Effector memory CD4-positive, alpha-beta T cell (primary cell): ENCODE measurements at regions not wholly inside any gene's neighbourhood (a gene's known extent, or its start where the extent isn't known, plus 50 kb on each side); places are given as distances from the start of the nearest gene placed in this dataset.

Experiments
- DNase-seq, 3 donors: peaks; one replicate each; pipeline ENCODE4 v3.0.0-alpha.2; 2020
- H3K27ac ChIP-seq: 2 replicates; pipeline ENCODE4 v1.7.0; 2013; ENCODE audit warnings: mild to moderate bottlenecking, low read length, moderate library complexity; ENCODE audit not compliant: insufficient read depth, poor library complexity, severe bottlenecking
- H3K27me3 ChIP-seq: replicated peaks from 2 replicates; pipeline ENCODE4 v1.7.0; 2013; ENCODE audit warnings: mild to moderate bottlenecking, low read length; ENCODE audit not compliant: insufficient read depth, control insufficient read depth, poor library complexity, severe bottlenecking
- H3K36me3 ChIP-seq: 2 replicates; pipeline ENCODE4 v1.7.0; 2013; ENCODE audit warnings: mild to moderate bottlenecking, low read length, moderate library complexity; ENCODE audit not compliant: control insufficient read depth, insufficient read depth
- H3K4me1 ChIP-seq: 2 replicates; pipeline ENCODE4 v1.7.0; 2013; ENCODE audit warnings: low read length, mild to moderate bottlenecking; ENCODE audit not compliant: control insufficient read depth, insufficient read depth, poor library complexity, severe bottlenecking
- H3K4me3 ChIP-seq: 2 replicates; pipeline ENCODE4 v1.7.0; 2013; ENCODE audit warnings: low read length, low read depth, mild to moderate bottlenecking; ENCODE audit not compliant: insufficient read depth, poor library complexity, severe bottlenecking
- H3K9me3 ChIP-seq: 2 replicates; pipeline ENCODE4 v1.7.0; 2013; ENCODE audit warnings: mild to moderate bottlenecking, low read length, moderate library complexity; ENCODE audit not compliant: control insufficient read depth

DNA sequence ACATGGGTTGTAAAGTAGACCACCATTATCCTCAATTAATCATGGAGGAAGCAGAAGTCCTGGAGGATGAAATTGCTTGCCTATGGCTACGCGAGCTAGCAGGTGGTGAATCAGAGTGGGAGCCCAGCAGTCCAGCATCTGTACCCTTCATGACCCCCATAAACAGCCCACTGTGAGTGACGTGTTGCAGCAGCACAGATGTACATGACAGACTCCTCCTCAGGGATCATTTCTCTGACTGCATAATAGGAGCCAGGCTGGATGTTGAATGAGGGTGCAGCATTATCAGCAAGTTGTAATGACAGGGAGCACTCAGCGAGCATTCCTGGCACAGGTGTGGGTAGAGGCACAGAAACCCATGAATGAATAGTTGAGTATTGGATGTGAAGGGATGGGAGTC, 339.3 kb downstream of the MYCN start:
- no peaks in the 10 kb centered on the region for H3K4me1 ChIP-seq
- no peak overlapping the region for H3K4me3 ChIP-seq
- no peak for DNase-seq
- no peak overlapping the region for H3K27ac ChIP-seq
- no peaks in the 10 kb centered on the region for H3K36me3 ChIP-seq
- H3K27me3 ChIP-seq, result no peaks in the 10 kb centered on the region
- H3K9me3 ChIP-seq, result no peaks in the 10 kb centered on the region

DNA sequence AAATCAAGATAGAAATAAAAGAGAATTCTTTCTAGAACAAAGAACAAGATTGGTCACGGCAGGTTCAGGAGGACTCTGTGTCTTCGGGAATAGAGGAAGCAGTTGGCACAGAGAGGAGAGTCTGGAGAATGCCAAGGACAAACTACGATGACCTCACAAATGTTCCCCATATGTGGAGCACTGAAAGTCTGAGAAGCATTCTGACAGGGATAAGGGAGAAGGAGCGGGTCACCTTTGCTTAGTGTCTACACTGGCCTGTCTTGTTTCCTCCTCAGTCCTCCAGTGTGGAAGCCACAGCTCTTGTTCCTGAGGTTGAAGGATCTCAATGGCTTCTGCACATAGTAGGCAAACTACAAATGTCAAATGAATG, 338.8 kb downstream of the MYCN start:
- no peak overlapping the region for H3K4me3 ChIP-seq
- H3K9me3 ChIP-seq, result no peaks in the 10 kb centered on the region
- no peak for DNase-seq
- no peaks in the 10 kb centered on the region for H3K4me1 ChIP-seq
- no peaks in the 10 kb centered on the region for H3K36me3 ChIP-seq
- H3K27ac ChIP-seq, result no peak overlapping the region
- no peaks in the 10 kb centered on the region for H3K27me3 ChIP-seq

DNA sequence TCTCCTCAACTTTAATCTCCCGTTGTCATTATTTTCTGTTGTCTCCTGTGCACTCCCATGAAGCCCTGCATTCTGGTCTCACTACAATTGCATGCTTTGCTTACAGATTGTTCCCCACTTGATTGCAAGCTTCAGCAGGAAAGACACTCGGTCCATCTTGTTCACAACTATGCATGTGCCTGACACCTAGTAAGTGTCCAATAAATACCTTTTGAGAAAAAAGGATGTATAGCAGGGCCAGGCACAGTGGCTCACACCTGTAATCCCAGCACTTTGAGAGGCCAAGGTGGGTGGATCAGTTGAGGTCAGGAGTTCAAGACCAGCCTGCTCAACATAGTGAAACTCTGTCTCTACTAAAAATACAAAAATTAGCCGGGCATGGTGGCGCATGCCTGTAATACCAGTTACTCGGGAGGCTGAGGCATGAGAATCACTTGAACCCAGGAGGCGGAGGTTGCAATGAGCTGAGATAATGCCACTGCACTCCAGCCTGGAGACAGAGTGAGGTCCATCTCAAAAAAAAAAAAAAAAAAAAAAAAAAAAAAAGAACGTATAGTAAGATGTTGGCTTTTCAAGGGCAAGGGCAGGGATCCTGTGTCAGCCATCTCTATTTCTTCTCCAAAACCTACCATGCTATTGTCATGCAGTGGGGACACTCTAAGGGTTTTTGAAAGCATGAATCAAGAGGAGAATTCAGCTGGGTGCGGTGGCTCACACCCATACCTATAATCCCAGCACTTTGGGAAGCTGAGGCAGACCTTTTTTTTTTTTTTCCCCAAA, 338.3 kb downstream of the MYCN start:
- H3K36me3 ChIP-seq, result no peaks in the 10 kb centered on the region
- DNase-seq, result no peak
- no peak overlapping the region for H3K27ac ChIP-seq

DNA sequence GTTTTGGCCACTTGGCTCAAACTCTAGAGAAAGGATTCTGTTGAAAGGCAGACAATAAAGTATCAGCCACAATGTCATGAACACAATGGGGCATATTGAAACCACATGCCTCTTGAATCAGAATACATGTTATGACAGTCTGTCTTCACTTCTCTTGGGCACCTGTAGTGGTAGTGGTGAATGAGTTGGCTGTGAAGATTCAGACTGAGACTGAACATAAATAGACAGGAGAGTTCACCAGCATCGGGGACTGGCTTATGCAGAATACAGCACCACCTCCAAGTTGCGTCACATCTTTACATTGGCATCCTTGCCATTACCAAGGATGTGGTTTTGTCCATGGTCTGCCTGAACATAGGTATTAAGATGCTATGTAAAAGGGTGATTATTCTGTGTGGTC, 336.8 kb downstream of the MYCN start:
- no peak overlapping the region for H3K4me3 ChIP-seq
- no peaks in the 10 kb centered on the region for H3K27me3 ChIP-seq
- H3K4me1 ChIP-seq, result no peaks in the 10 kb centered on the region
- H3K9me3 ChIP-seq, result no peaks in the 10 kb centered on the region
- no peak for DNase-seq
- no peaks in the 10 kb centered on the region for H3K36me3 ChIP-seq
- no peak overlapping the region for H3K27ac ChIP-seq

More for the DNA sequence above, 338.3 kb downstream of the MYCN start:
- H3K4me1 ChIP-seq, result no peaks in the 10 kb centered on the region
- no peaks in the 10 kb centered on the region for H3K9me3 ChIP-seq
- H3K27me3 ChIP-seq, result no peaks in the 10 kb centered on the region
- H3K4me3 ChIP-seq, result no peak overlapping the region

DNA sequence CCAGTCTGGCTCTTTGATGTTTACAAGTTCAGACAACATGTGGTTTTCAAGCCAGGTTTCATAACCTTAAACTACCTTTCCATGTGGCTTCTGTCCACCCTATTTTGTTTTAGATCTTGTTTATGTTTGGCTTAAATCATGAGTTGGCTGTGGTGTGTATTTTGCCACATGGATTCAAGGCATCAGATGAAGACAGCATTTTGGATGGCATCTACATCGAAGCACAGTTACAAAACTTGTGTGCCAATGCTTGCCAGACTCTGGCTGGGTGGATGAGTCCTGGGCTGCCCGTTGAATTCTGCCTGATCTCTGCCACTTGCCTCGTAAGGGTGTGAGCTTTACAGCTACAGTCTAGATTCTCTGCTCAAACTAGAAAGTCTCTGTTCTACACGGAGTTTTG, 335.3 kb downstream of the MYCN start:
- H3K36me3 ChIP-seq, result no peaks in the 10 kb centered on the region
- H3K27me3 ChIP-seq, result no peaks in the 10 kb centered on the region
- no peaks in the 10 kb centered on the region for H3K4me1 ChIP-seq
- no peak for DNase-seq
- no peak overlapping the region for H3K27ac ChIP-seq
- no peaks in the 10 kb centered on the region for H3K9me3 ChIP-seq
- H3K4me3 ChIP-seq, result no peak overlapping the region

DNA sequence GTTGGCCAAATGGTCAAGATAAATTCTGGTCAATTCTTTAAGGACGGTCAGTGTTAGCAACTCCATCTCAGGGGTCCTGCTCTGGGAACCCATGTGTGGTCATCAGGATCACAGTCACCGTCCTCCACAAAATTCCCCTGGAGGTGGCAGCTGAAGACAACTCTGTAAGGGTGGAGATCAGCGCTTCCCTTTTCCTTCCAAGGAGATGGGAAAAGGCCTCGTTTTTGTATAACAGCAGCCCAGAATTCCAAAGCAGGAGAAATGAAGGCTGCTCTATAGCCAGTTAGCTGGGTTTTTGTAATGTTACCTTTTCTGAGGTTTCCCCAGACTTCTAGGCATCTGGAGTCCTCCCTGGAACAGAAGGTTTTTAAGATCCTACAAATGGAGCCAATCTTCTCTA, 334.8 kb downstream of the MYCN start:
- Histone ChIP-seq H3K4me1 (no peaks in the 10 kb centered on the region), H3K4me3 (no peak overlapping the region), H3K27me3 (no peaks in the 10 kb centered on the region), H3K27ac (no peak overlapping the region), H3K9me3 (no peaks in the 10 kb centered on the region), H3K36me3 (no peaks in the 10 kb centered on the region)
- DNase-seq, result no peak

DNA sequence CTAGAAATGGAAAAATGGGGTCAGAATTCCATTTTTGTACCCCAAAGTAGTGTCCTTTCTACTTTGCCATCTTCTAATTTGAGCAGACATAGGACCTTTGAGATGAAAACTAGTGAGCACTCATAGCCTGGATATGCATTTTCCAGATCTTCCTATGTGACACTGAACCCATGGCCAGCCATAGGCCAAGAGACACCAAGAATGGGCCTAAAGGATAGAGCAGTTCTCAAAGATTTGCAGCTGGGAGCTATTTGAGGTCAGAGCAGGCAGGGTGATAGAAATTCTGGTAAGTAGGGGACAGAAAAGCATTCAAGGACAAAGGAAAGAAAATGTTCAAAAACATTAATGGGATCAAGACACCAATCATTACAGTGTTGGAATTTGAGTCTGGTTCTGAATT, 332.8 kb downstream of the MYCN start:
- no peaks in the 10 kb centered on the region for H3K27me3 ChIP-seq
- H3K4me1 ChIP-seq, result no peaks in the 10 kb centered on the region
- DNase-seq, result no peak
- no peaks in the 10 kb centered on the region for H3K36me3 ChIP-seq
- no peak overlapping the region for H3K27ac ChIP-seq
- H3K4me3 ChIP-seq, result no peak overlapping the region
- H3K9me3 ChIP-seq, result no peaks in the 10 kb centered on the region

DNA sequence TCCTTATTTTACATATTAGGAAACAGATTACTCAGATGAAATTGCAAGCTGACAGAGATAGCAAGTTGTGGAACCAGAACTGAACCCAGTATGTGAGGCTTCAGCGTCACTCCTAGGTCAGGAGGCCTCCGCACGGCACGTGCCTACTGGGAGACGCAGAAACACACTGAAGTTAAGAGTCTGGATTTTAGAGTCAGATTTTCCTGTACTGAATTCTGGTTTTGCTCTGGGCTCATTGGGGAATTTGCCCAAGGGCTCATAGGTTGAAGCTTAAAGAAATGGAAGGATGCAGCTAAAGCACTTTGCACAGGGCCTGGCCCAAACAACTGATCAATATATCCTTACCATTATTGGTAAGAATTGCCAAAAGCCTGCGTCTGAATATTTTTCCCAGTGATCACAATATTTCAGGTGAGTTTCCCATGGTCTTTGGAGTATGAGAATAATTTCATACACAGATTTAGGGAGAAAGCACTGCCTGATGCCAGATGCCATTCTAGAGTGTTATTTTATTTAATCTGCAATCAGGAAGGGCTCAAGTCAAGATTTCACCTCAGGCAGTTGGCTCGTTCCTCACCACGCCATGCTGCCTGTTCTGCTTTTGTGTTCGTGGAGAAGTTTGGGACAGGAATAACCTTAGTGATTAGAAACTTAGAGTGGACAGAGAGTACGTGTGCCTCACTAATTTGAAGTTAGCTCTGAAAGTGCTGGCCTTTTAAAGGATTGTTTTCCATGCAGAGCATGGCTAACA, 331.9 kb downstream of the MYCN start:
- no peaks in the 10 kb centered on the region for H3K4me1 ChIP-seq
- no peaks in the 10 kb centered on the region for H3K27me3 ChIP-seq
- H3K36me3 ChIP-seq, result no peaks in the 10 kb centered on the region
- no peak overlapping the region for H3K27ac ChIP-seq
- H3K9me3 ChIP-seq, result no peaks in the 10 kb centered on the region
- DNase-seq, result no peak
- no peak overlapping the region for H3K4me3 ChIP-seq

DNA sequence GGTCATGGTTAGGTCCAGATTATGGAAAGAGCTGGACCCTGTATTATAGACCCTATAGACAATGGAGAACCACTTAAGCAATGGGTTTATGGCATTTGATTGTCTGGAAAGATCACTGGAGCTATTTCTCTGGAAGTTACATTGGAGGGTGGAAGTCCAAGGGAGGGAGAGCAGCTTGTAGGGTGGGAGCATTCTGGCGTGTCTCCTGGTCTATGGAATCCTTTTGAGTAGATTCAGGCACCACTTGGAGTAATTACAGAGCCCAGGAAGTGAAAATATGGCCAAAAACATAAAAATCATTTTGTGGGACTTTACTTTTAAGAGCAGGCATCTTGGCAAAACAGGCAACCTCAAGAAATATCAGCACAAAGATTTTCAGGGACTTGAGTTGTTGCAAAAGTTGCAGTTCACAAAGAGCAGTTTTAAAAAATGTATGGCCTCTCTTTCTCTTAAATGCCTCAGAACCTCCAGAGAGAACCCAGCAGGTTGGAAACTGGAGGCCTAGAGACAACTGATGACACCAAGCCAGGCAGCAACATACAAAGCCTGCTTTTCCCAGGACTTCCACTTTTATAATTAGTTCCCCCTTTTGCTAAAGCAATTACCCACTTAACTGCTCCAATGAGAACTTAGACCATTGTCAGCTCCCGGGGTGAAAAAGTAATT, 331.0 kb downstream of the MYCN start:
- DNase-seq, result no peak
- H3K4me1 ChIP-seq, result no peaks in the 10 kb centered on the region
- H3K27me3 ChIP-seq, result no peaks in the 10 kb centered on the region
- no peak overlapping the region for H3K4me3 ChIP-seq
- H3K27ac ChIP-seq, result no peak overlapping the region
- H3K9me3 ChIP-seq, result no peaks in the 10 kb centered on the region
- no peaks in the 10 kb centered on the region for H3K36me3 ChIP-seq

DNA sequence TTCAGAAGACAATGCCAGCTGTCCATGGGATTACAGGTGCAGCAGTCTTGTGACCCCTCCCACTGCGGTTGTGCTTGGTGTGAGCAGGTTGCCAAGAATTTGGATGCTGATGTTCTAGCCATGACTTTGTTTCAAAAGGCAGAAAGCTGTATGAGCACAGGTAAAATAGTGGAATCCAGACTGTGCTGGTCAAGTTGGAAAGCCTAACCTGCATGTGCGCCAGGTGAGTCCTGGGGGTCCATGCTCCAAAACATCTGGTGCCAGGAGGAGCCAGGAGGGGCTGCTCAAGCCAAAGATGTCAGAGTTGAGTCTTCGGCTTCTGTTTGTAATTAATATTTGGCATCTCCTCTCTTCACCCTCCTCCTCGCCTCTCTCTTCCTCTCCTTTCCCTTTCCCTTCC, 330.1 kb downstream of the MYCN start:
- no peaks in the 10 kb centered on the region for H3K9me3 ChIP-seq
- no peaks in the 10 kb centered on the region for H3K36me3 ChIP-seq
- no peaks in the 10 kb centered on the region for H3K4me1 ChIP-seq
- no peak overlapping the region for H3K27ac ChIP-seq
- H3K27me3 ChIP-seq, result no peaks in the 10 kb centered on the region
- H3K4me3 ChIP-seq, result no peak overlapping the region
- no peak for DNase-seq
